GM19467 (cell line): ENCODE measurements at regions not wholly inside any gene's neighbourhood (a gene's known extent, or its start where the extent isn't known, plus 50 kb on each side); places are given as distances from the start of the nearest gene placed in this dataset.

Experiments
- ATAC-seq: cut with Tn5 transposase; IDR thresholded peaks from one replicate; pipeline ENCODE4 v1.9.1; 2021; ENCODE audit warnings: mild to moderate bottlenecking, moderate library complexity; ENCODE audit not compliant: unreplicated experiment

- no peak for ATAC-seq
Observed at GRCh38 chr2:212638694-212639093, 100.1 kb upstream of the ERBB4 start.

- ATAC-seq, result no peak
Observed at GRCh38 chr2:212628586-212628985, 90.0 kb upstream of the ERBB4 start.

- no peak for ATAC-seq
Observed at GRCh38 chr2:212626371-212626918, 87.8 kb upstream of the ERBB4 start.

GRCh38 chr2:212619954-212620353 is 81.4 kb upstream of the ERBB4 start:
- no peak for ATAC-seq

- ATAC-seq, result no peak
Observed at GRCh38 chr2:212618636-212619035, 80.0 kb upstream of the ERBB4 start.

GRCh38 chr2:212610872-212611425 is 72.3 kb upstream of the ERBB4 start:
- no peak for ATAC-seq

GRCh38 chr2:212609479-212609878 is 70.9 kb upstream of the ERBB4 start:
- no peak for ATAC-seq

GRCh38 chr2:212607080-212607479 is 68.5 kb upstream of the ERBB4 start:
- ATAC-seq, result no peak

GRCh38 chr2:212606232-212606631 is 67.6 kb upstream of the ERBB4 start:
- no peak for ATAC-seq

- no peak for ATAC-seq
Observed at GRCh38 chr2:212596688-212597087, 58.1 kb upstream of the ERBB4 start.

- no peak for ATAC-seq
Observed at GRCh38 chr2:212596276-212596675, 57.7 kb upstream of the ERBB4 start.

- ATAC-seq, result no peak
Observed at GRCh38 chr2:212595036-212595654, 56.5 kb upstream of the ERBB4 start.

- no peak for ATAC-seq
Observed at GRCh38 chr2:212592695-212593094, 54.1 kb upstream of the ERBB4 start.
